ENCODE measurements at regions not wholly inside any gene's neighbourhood (a gene's known extent, or its start where the extent isn't known, plus 50 kb on each side); places are given as distances from the start of the nearest gene placed in this dataset.

DNA sequence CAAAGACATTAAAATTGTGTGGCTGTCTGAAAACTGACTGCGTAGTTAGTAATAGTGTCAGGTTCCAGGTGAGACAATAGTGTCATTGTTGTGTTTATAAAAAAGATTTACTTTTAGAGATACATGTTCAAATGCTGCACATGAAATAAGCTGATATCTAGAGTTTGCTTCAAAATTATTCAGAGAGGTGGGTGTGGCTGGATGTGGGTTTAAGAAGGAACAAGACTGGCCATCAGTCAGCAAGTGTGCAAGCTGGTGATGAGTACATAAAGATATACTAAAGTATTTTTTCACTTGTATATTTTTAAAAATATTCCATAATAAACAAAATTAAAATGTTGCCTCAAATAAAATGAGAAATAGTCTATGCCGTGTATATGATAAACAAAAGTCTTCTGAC, 190.6 kb downstream of the ARRDC4 start:
- TF ChIP-seq, protein P1, sequence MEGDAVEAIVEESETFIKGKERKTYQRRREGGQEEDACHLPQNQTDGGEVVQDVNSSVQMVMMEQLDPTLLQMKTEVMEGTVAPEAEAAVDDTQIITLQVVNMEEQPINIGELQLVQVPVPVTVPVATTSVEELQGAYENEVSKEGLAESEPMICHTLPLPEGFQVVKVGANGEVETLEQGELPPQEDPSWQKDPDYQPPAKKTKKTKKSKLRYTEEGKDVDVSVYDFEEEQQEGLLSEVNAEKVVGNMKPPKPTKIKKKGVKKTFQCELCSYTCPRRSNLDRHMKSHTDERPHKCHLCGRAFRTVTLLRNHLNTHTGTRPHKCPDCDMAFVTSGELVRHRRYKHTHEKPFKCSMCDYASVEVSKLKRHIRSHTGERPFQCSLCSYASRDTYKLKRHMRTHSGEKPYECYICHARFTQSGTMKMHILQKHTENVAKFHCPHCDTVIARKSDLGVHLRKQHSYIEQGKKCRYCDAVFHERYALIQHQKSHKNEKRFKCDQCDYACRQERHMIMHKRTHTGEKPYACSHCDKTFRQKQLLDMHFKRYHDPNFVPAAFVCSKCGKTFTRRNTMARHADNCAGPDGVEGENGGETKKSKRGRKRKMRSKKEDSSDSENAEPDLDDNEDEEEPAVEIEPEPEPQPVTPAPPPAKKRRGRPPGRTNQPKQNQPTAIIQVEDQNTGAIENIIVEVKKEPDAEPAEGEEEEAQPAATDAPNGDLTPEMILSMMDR (IDR thresholded peaks at IDR 0.05; ENCODE audit: control insufficient read depth, extremely low read depth, insufficient read depth): no peak
- no peak overlapping the region for H3K4me3 ChIP-seq (ENCODE audit: low read depth, low read length)
- DNase-seq (ENCODE audit: low read depth): no peak

GRCh38 chr15:98152156-98152555, 191.7 kb downstream of the ARRDC4 start:
- H3K4me3 ChIP-seq (ENCODE audit: low read depth, low read length): no peak overlapping the region
- DNase-seq (ENCODE audit: low read depth): no peak
- TF ChIP-seq, protein P1 (IDR thresholded peaks at IDR 0.05; ENCODE audit: control insufficient read depth, extremely low read depth, insufficient read depth): no peak

- TF ChIP-seq, protein P1 (IDR thresholded peaks at IDR 0.05; ENCODE audit: control insufficient read depth, extremely low read depth, insufficient read depth): no peak
- DNase-seq (ENCODE audit: low read depth): no peak
Measured at GRCh38 chr15:98154863-98155262, 194.4 kb downstream of the ARRDC4 start.

GRCh38 chr15:98155356-98155755, 194.9 kb downstream of the ARRDC4 start:
- no peak for DNase-seq (ENCODE audit: low read depth)
- TF ChIP-seq, protein P1 (IDR thresholded peaks at IDR 0.05; ENCODE audit: control insufficient read depth, extremely low read depth, insufficient read depth): no peak
- H3K4me3 ChIP-seq (ENCODE audit: low read depth, low read length): no peak overlapping the region

More at GRCh38 chr15:98154863-98155262, 194.4 kb downstream of the ARRDC4 start:
- H3K4me3 ChIP-seq (ENCODE audit: low read depth, low read length): no peak overlapping the region

DNA sequence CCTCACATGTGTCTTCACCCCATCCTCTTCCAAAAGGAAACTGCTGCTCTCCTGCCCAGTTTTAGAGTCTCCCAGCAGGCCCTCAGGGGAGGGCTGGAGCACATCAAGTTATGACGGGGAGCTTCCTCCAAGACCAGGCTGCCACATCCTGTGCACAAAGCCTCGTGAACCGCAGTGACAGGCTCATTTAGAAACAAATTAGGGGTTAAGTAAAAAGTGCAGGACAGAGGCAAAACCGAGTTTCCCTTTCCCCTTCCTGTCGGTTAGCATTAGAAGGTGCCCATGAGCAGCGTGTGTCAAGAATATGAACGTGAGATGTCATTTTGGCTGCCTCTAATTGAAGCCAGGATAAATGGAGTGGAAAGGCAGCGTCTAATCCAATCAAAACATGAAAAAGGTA, 199.7 kb downstream of the ARRDC4 start:
- TF ChIP-seq, protein P1 (IDR thresholded peaks at IDR 0.05; ENCODE audit: control insufficient read depth, extremely low read depth, insufficient read depth): no peak
- no peak for DNase-seq (ENCODE audit: low read depth)

DNA sequence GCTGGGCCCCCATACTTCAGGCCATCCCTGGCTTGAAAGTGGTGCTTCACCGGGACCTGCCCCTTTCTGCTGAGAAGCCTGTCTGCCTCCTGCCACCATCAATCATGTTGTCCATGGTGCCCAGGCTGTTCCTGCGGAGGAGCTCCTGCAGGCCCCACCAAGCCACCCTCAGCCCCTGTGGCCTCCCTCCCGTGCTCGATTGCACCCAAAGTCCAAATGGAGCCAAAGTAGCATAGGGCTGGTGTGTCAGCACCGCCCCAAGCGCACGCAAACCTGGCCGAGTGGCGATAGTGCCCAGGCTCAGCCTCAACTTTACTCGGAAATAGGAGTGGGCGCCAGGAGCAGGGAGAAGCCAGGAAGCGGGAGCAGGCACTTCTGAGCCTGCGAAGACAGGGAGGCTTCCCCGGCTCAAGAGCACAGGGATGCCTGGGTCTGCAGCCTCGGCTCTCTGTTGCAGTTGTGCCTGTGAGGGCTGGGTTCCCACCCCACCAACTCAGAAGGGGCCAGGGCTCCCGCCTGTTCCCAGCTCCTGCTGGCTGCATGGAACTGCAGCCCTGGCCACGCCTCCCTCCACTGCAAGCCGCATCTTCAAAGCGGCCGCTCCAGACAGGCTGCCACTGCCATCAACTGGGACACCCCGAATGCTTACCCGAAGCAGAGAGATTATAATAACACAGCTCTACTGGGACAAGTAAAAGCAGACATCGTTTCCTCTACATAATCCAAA, 203.0 kb downstream of the ARRDC4 start:
- no peak for DNase-seq (ENCODE audit: low read depth)
- TF ChIP-seq, protein P1 (IDR thresholded peaks at IDR 0.05; ENCODE audit: control insufficient read depth, extremely low read depth, insufficient read depth): no peak

More for the DNA sequence above, 199.7 kb downstream of the ARRDC4 start:
- no peak overlapping the region for H3K4me3 ChIP-seq (ENCODE audit: low read depth, low read length)

DNA sequence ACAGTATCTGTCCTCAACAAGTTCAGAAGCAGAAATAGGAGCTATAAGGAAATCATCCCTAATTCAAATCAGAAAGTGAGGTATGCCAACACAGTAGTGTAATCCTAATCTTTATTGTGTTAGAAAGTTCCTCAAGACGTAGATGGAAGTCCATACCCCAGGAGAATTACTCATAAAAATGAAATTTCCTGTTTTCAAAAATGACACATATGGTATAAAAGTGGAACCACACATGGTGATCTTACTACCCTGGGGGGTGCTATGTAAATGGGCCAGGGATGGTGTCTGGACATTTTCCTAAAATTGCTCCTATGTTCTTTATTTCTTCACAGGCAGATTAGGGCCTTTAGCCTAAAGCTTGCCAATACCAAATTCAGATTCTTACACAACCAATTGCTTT, 204.1 kb downstream of the ARRDC4 start:
- TF ChIP-seq, protein P1 (IDR thresholded peaks at IDR 0.05; ENCODE audit: control insufficient read depth, extremely low read depth, insufficient read depth): no peak
- no peak overlapping the region for H3K4me3 ChIP-seq (ENCODE audit: low read depth, low read length)
- no peak for DNase-seq (ENCODE audit: low read depth)

More for the DNA sequence above, 203.0 kb downstream of the ARRDC4 start:
- H3K4me3 ChIP-seq (ENCODE audit: low read depth, low read length): no peak overlapping the region

Measured in LNCaP clone FGC (cell line).